IMR-90 (cell line): ENCODE measurements at regions not wholly inside any gene's neighbourhood (a gene's known extent, or its start where the extent isn't known, plus 50 kb on each side); places are given as distances from the start of the nearest gene placed in this dataset.

Experiments
- ATAC-seq: fragments of 200-7000 bp; cut with Tn5 transposase; 2 replicates; pipeline ENCODE4 v1.9.1; 2020; ENCODE audit warnings: low read depth, mild to moderate bottlenecking, moderate library complexity
- BruUV-seq: library from RNA; stranded (reverse); fragments of 400-500 nt; replicated peaks from 2 replicates; lab custom pipeline; 2021; lab: Mats Ljungman, UMichigan
- CTCF ChIA-PET: fragments of 300-600 bp; formaldehyde crosslinking; extraction: SDS; loops from one replicate; lab custom pipeline; 2021; ENCODE audit warnings: antibody characterized with exemption; lab: Yijun Ruan, JAX
- POLR2A ChIA-PET: fragments of 300-600 bp; sonication (Branson Sonifier 250); formaldehyde crosslinking; loops from one replicate; lab custom pipeline; 2022; ENCODE audit warnings: antibody characterized with exemption; ENCODE audit not compliant: unreplicated experiment; lab: Charles Lee
- DNase-seq: peaks from one replicate; pipeline ENCODE4 v3.0.0; 2013
- H2AFZ ChIP-seq: replicated peaks from 2 replicates; pipeline ENCODE3; 2013; ENCODE audit warnings: low read length, mild to moderate bottlenecking; ENCODE audit not compliant: poor library complexity
- H2AK5ac ChIP-seq: 2 replicates; pipeline ENCODE4 v1.6.1; 2013; ENCODE audit warnings: low read depth, low read length, inconsistent platforms
- H2AK9ac ChIP-seq: replicated peaks from 2 replicates; pipeline ENCODE3; 2013; ENCODE audit warnings: mild to moderate bottlenecking, low read depth, low read length, moderate library complexity; ENCODE audit not compliant: poor library complexity
- H2BK120ac ChIP-seq: 2 replicates; pipeline ENCODE4 v1.6.1; 2013; ENCODE audit warnings: low read depth, low read length, inconsistent platforms
- H2BK15ac ChIP-seq: 3 replicates; pipeline ENCODE4 v1.6.1; 2013; ENCODE audit warnings: low read depth, low read length, inconsistent platforms
- H2BK20ac ChIP-seq: 2 replicates; pipeline ENCODE4 v1.6.1; 2013; ENCODE audit warnings: low read depth, mild to moderate bottlenecking, inconsistent platforms, low read length, moderate library complexity
- H2BK5ac ChIP-seq: 2 replicates; pipeline ENCODE4 v1.6.1; 2013; ENCODE audit warnings: mild to moderate bottlenecking, low read depth, low read length, inconsistent platforms; ENCODE audit not compliant: poor library complexity, severe bottlenecking
- H3K14ac ChIP-seq: replicated peaks from 2 replicates; pipeline ENCODE4 v1.6.1; 2013; ENCODE audit warnings: low read depth, low read length, inconsistent platforms
- H3K18ac ChIP-seq: 2 replicates; pipeline ENCODE4 v1.6.1; 2013; ENCODE audit warnings: low read depth, low read length, control low read depth
- H3K23ac ChIP-seq: 2 replicates; pipeline ENCODE4 v1.6.1; 2013; ENCODE audit warnings: low read depth, low read length, inconsistent platforms
- H3K27ac ChIP-seq: 2 replicates; pipeline ENCODE4 v1.5.1; 2013; ENCODE audit warnings: mild to moderate bottlenecking, control low read depth, low read length; ENCODE audit not compliant: insufficient read depth
- H3K27me3 ChIP-seq: 2 replicates; pipeline ENCODE4 v1.6.1; 2013; ENCODE audit warnings: low read length; ENCODE audit not compliant: control insufficient read depth, insufficient read depth
- H3K36me3 ChIP-seq: 2 replicates; pipeline ENCODE4 v1.6.1; 2013; ENCODE audit warnings: low read length, mixed read lengths; ENCODE audit not compliant: control insufficient read depth, insufficient read depth
- H3K4ac ChIP-seq: 2 replicates; pipeline ENCODE4 v1.6.1; 2013; ENCODE audit warnings: low read depth, low read length, inconsistent platforms
- H3K4me1 ChIP-seq: 2 replicates; pipeline ENCODE4 v1.6.1; 2013; ENCODE audit warnings: low read length, mixed read lengths; ENCODE audit not compliant: control insufficient read depth, insufficient read depth
- H3K4me2 ChIP-seq: 2 replicates; pipeline ENCODE4 v1.6.1; 2013; ENCODE audit warnings: low read depth, mild to moderate bottlenecking, control low read depth, low read length, moderate library complexity
- H3K4me3 ChIP-seq: 2 replicates; pipeline ENCODE4 v1.5.1; 2013; ENCODE audit warnings: low read depth, mild to moderate bottlenecking, control low read depth, low read length, moderate library complexity; ENCODE audit not compliant: insufficient read depth
- H3K56ac ChIP-seq: 2 replicates; pipeline ENCODE4 v1.6.1; 2013; ENCODE audit warnings: low read length, inconsistent platforms; ENCODE audit not compliant: insufficient read depth; ENCODE audit errors: extremely low read depth
- H3K79me1 ChIP-seq, 2 experiments: 2 replicates each; pipeline ENCODE4 v1.6.1; 2013; ENCODE audit warnings: low read length in 2 of 2, inconsistent platforms in 1 of 2, low read depth in 1 of 2
- H3K9ac ChIP-seq: 2 replicates; pipeline ENCODE4 v1.6.1; 2013; ENCODE audit warnings: low read depth, low read length, control low read depth
- H3K9me1 ChIP-seq: 2 replicates; pipeline ENCODE4 v1.6.1; 2013; ENCODE audit warnings: low read length, inconsistent platforms; ENCODE audit not compliant: insufficient read depth
- H3K9me3 ChIP-seq: 2 replicates; pipeline ENCODE4 v1.6.1; 2013; ENCODE audit warnings: low read length; ENCODE audit not compliant: control insufficient read depth, insufficient read depth
- H4K20me1 ChIP-seq: 2 replicates; pipeline ENCODE4 v1.6.1; 2013; ENCODE audit warnings: low read length, inconsistent platforms; ENCODE audit not compliant: insufficient read depth
- H4K5ac ChIP-seq: 2 replicates; pipeline ENCODE4 v1.6.1; 2013; ENCODE audit warnings: mild to moderate bottlenecking, low read depth, low read length, control low read depth
- H4K8ac ChIP-seq, 2 experiments: 2 replicates each; pipeline ENCODE4 v1.6.1; 2013; ENCODE audit warnings: low read depth in 2 of 2, low read length in 2 of 2, control low read depth in 1 of 2, inconsistent platforms in 1 of 2
- H4K91ac ChIP-seq: 2 replicates; pipeline ENCODE4 v1.6.1; 2013; ENCODE audit warnings: low read depth, low read length, inconsistent platforms; ENCODE audit not compliant: insufficient read depth
- MXI1 ChIP-seq: IDR thresholded peaks from 2 replicates; pipeline ENCODE4 v1.6.1; 2012; ENCODE audit warnings: low read depth, mild to moderate bottlenecking, low read length, moderate library complexity, borderline replicate concordance
- dilution Hi-C: fragments of 300-500 bp; cut with HindIII; formaldehyde crosslinking; loops from one replicate; pipeline ENCODE4 v1.14.3; 2018; ENCODE audit warnings: low sequenced_read_pairs; ENCODE audit not compliant: unreplicated experiment
- in situ Hi-C: fragments of 300-500 bp; cut with MboI; formaldehyde crosslinking; loops from 3 replicates; pipeline ENCODE4 v1.14.3; 2019; ENCODE audit warnings: low sequenced_read_pairs, inconsistent platforms, mixed read lengths
- intact Hi-C: fragments of 100-400 bp; cut with micrococcal nuclease; formaldehyde crosslinking; loops from 2 replicates; pipeline ENCODE4 v1.10.0; 2022

DNA sequence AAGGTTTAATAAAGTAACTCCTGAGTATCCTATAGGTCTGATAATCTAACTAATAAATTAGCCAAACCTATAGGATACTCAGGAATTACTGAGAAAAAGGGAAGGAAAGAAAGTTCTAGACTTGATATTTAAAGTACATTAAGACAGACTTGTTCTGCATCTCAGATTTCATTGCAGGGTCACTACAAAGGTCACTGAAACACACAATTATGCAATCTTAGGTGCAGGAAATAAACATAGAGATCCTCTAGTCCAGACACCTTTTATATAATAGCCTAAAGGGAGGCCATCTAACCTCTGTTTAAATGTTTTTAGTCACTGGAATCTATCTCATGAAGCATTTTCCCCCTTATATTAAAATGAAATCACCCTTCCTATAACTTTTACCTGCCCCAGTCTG, 1215.7 kb downstream of the MAT2B start:
- Histone ChIP-seq H3K9ac (no peak overlapping the region), H2BK15ac (no peak overlapping the region), H3K4ac (no peak overlapping the region), H3K4me3 (no peak overlapping the region), H2AK5ac (no peak overlapping the region), H3K18ac (no peak overlapping the region), H2BK20ac (no peak overlapping the region), H2BK5ac (no peak overlapping the region), H2BK120ac (no peak overlapping the region), H3K4me1 (no peaks in the 10 kb centered on the region), H3K27me3 (no peaks in the 10 kb centered on the region), H3K9me1 (no peaks in the 10 kb centered on the region), H3K14ac (no peak overlapping the region), H2AK9ac (no peak overlapping the region), H4K8ac (no peak overlapping the region), H3K56ac (no peak overlapping the region), H4K91ac (no peak overlapping the region), H2AFZ (no peak overlapping the region), H3K79me1 (no peaks in the 10 kb centered on the region), H3K4me2 (no peak overlapping the region), H3K9me3 (no peaks in the 10 kb centered on the region; the same call in 1 of the 2 replicates), H3K23ac (no peak overlapping the region), H4K20me1 (no peaks in the 10 kb centered on the region), H3K27ac (no peak overlapping the region), H4K5ac (no peak overlapping the region), H3K36me3 (no peaks in the 10 kb centered on the region)
- intact Hi-C loops (no loop called here), dilution Hi-C loops (no loop called here), in situ Hi-C loops (no loop called here)
- POLR2A ChIA-PET: no interaction called here
- CTCF ChIA-PET: no interaction called here
- BruUV-seq: no TSS peak
- DNase-seq (no peak), ATAC-seq (no peak)
- TF ChIP-seq MXI1: no peak
